ENCODE measurements at regions not wholly inside any gene's neighbourhood (a gene's known extent, or its start where the extent isn't known, plus 50 kb on each side); places are given as distances from the start of the nearest gene placed in this dataset.

DNA sequence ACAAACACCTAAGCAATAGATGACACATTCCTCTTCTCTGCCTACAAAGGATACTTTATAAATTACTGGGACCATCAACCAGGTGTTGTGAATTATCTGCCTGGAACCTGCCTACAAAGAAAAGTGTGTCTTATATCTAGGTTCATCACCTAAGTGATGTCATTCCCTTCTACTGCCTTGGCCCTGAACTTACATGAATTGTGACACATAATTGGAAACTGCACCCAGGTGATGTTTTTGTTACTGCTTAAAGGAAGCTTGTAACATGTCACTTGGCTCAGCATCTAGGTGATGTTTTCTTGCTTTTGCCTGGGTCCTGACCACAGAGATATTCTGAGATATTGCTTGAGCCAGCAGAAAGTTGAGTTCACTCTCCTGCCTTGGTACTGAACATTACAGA lies 870.5 kb upstream of the TSPY4 start:
- TF ChIP-seq POLR2A (IDR thresholded peaks at IDR 0.05; ENCODE audit: insufficient read depth in 1 of 2, low read depth in 2 of 2, low read length in 2 of 2) (no peak), FOXJ3 (CRISPR knock-in tag; IDR thresholded peaks at IDR 0.05; ENCODE audit: borderline replicate concordance) (no peak), NFE2L1 (CRISPR knock-in tag; IDR thresholded peaks at IDR 0.05; ENCODE audit: borderline replicate concordance) (no peak)

Measured in HepG2 (cell line).